HG03571 (cell line): ENCODE measurements at regions not wholly inside any gene's neighbourhood (a gene's known extent, or its start where the extent isn't known, plus 50 kb on each side); places are given as distances from the start of the nearest gene placed in this dataset.

Source experiments
- ATAC-seq: cut with Tn5 transposase; IDR thresholded peaks from one replicate; pipeline ENCODE4 v1.9.1; 2021; ENCODE audit not compliant: unreplicated experiment

DNA sequence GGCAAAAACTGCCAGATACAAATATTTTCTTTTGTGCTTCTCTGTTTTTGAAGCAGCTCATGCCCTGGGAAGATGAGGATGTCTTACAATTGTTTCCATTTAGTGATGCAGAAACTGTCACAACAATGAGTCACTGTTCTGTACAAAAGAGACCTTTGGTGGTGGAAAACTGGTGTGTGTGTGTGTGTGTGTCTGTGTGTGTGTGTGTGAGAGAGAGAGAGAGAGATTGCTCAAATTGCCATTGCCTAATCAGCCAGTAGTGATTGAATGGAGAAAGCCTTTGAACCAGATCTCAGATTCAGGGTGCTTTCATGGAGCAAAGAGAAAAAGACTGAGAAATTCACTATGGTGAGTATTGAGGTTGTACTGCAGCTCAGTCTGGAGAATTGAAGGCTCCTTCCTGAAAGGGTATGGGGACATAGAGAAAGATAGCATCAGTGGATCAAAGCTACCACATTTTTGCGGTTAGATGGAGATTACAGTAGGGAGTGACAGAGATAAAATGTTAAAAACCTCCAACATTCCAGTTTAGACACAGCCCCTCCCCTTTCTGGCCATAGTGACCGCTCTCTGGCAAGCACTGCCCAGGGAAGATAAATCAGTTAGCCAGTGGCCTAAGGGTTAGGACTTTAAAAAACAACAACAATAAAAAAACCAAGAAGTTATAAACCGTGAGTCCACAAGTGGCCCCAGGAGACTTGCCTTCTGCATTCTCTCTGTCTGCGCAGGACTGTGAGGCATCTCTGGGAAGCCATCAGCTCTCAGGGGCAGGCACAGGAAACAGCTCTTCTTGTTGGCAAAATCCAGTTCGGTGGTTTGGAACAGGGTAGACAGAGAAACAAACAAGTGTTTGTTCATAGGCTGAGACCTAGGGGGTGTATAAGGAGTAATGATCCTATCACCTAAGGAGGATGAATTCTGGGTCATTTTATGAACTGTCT is 406.5 kb downstream of the DUSP10 start:
- no peak for ATAC-seq

DNA sequence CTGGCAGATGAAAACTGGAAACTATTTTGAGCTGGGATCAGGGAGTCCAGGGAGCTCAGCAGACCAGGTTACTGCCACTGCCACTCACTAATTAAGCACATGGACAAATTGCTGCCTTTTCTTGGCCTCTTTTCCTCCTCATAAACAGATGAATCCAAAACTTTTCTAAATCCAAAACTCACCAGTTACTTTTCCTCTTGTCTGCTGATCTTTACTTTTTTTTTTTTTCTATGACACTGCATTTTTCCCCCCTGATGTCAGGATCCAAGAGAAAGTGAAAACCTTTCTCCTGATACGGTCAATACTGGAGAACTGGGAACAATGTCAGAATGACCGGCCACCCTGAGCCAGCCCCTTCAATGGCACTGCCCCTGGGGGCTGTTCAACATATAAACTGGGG is 405.8 kb downstream of the DUSP10 start:
- ATAC-seq, result no peak

DNA sequence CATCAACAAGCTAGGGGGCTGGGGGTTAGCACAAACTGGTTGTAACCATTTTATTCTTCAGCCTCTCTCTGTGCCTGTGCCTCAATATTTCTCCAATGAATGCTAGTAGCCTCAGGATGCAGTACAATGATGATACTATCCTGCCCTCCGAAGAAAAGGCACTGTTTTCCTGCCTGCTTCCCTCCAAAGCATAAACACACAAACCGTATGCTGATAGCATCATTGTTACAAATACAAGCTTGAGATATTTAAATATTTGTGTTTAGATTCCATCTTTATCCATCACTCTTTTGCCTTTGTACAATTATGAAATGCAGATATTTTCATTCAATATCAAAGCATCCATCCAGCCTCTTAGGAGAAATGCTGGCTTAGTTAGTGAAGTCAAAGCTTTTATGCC is 404.8 kb downstream of the DUSP10 start:
- no peak for ATAC-seq

DNA sequence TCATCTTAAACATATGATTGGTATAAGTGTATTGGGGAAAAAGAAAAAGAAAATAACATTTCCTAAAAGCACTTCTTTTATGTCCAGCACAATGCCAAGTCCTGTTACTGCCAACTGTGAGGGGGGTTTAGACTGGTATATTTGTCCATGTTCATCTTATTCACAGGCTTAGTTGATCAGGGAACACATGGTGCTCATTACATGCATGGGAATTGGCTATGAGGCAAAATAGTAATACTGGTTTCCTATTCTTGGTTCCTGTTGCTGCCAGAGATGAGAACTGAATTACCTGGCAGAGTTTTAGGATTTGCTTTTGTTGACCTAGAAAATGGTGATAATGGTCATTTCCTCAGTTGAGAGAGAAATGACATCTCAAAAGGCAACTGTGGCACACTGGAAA is 398.8 kb downstream of the DUSP10 start:
- ATAC-seq, result no peak

DNA sequence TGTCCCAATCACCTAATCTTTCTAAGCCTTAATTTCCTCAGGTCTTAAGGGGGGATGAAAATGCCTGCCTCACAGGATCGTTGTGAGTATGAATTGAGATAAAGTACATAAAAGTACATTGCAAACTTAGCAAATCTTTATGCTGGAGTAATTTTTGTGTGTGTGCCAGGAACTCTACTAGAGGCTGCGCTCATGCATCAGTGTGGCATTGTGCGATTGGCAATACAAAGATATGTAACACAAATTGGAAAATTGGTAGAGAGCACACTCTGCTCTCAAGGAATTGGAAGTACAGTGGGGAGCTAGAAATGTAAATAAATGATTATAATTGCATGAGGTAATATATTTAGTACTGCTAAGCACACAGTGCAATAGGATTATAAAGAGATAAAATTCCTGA is 398.3 kb downstream of the DUSP10 start:
- no peak for ATAC-seq

DNA sequence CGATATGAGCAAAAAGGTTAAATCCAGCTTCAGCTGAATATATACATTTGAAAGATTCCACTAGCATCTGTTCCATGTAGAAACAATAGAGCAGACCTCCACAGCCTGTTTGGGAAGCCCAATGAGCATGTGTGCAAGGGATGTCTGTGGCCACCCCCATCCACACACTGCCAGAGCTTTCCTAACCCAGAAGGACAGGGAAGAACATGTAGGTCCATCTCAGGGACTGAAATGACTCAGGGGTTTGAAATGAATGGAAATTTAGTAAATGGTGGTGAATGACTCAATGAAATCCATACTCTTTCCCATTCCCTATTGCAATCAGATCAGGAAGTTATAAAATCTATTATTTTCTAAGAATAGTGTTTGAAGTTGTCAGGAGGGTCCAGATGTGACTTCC is 397.2 kb downstream of the DUSP10 start:
- no peak for ATAC-seq

DNA sequence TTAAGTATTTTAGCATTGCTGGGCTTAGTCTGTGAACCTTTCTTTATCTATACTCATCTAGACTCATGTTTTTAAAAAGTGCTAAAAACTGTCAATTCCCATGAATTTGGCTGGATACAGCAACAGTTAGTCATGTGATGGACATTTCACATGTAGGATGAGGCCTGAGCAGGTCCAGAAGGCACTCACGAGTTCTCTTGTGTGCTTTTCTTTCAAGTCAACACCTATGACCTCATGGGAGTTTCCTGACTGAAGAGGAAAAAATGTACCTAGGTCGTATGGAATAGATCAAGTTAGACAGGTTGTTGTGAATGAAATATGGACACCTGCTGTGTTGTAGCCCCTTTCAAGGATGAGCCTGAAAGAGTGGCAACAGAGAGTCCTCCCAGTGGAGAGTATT is 394.2 kb downstream of the DUSP10 start:
- no peak for ATAC-seq

DNA sequence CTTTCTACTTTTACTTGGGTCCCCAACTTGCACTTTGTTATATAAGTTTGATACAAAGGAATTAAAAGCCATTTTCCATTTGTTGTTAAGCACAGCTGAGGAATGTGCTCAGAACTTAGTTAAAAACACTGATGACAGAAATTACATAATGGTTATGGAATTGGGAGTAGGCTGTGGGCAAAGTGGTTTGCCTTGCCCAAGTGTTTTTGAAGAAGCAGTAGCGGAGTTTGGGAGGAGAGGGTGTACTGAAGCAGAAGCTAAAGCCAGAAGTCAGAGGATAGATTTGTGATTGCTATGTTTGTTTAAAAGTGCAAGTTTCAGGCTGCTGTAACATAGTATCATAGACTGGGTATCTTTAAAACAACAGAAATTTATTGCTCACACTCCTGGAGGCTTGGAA is 391.8 kb downstream of the DUSP10 start:
- no peak for ATAC-seq

DNA sequence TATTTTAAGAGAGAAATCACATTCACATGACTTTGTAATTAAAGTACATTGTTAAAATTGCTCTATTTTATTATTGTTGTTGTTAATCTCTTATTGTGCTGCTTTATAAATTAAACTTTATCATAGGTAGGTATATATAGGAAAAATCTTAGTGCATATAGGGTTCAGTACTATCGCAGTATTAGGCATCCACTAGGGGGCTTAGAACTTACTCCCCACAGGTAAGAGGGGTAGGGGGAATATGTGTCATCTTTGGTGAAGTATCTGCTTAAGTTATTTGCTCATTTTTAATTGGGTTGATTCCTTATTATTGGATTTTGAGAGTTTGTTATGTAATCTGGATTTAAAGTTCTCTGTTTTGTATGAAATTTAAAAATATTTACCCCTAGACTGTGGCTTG is 385.2 kb downstream of the DUSP10 start:
- no peak for ATAC-seq

DNA sequence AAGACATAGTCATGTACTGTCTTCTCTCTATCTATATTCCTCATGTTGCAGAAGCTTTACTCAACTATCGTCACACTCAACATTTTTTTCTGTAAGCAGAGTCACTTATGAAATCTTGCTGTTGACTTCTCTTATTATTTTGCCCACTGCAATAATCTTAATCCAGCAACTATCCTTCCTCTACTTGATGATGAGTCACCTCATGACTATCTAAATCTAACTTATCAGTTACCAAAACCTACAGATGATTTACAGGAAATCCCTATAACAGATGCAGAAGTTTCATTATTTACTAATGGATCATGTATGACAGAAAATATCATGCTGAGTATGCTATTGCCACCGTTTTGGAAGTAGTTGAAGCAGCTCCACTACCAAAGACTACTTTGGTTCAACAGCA is 378.9 kb downstream of the DUSP10 start:
- ATAC-seq, result no peak

DNA sequence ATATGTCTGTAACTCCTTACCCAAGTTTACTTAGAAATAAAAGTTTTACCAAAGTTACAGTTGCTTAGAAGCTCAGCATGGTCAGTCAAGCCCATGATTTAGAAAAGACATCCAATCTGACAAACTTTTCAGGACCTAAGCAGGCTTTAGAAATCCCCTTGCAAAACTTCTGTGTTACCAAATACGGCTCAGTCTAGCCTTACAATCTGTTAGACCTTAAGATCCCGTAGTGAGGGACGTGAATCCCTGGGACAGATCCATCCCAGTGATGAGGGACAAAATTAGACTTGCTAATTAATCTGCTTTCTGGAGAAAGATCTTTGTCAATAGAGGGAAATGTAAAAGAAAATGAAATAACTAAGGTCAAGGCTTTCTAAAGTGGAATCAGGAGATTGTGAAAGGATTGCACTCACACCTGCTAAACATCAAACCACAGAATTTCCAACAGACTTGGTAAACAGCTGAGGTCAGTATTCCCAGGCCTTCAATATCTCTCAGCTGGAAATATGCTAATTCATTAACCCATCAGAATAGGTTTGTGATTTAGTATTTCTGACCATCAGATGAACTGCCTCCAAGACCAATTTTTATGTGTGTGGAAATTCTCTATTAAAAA is 375.3 kb downstream of the DUSP10 start:
- no peak for ATAC-seq

DNA sequence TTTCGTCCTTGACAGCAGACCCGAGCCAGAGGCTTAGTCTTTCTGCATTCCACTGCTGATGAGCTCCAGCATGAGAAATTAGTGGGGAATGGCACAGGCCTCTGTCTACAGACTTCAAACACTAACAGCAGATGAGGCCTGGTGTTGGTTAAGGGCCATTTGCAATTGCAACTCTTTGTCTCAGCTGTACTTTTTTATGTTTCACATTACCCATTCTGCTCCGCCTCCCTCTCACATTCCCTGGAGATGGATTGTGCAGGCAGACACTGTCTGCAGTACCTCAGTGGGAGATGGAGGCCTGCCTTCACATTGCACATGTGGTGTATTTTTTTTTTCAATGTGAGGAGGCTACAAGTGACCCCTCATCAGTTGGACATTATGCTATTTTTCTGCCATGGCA is 370.2 kb downstream of the DUSP10 start:
- no peak for ATAC-seq

DNA sequence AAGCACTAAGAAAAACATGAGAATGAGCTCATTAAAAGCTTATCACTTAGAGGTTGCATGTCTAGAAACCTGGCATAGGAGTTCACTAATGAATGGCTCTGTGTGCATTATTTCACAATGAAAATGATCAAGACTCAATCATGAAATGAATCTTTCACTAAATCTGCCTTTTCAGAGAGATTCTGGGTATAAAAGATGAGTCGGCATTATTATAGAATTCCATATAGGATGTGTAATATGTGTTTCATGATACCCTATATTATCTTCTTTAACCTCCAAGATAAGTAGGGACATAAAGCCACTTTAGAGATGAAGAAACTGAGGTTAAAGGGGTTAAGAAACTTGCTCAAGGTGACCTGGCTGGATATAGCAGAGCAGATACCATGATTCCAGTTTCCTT is 368.1 kb downstream of the DUSP10 start:
- no peak for ATAC-seq

DNA sequence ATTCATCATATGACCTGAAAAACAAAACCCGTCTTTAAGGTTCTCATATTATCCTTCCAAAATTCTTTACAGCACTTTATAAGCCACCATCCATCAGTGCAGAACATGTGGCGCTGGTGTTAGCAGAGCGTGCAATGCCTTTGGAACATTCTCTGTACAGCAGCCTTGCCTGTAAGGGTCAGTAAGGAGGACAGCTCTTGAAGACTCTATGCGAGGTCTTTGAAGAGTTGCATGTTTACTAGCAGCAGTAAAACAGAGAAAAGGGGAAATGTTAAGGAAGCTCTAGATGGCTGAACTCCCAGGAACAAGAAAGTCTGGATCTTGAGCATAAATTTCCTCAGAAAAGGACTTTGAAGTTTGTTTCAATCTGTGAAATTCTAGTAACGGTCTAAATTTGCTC is 365.6 kb downstream of the DUSP10 start:
- ATAC-seq, result no peak

DNA sequence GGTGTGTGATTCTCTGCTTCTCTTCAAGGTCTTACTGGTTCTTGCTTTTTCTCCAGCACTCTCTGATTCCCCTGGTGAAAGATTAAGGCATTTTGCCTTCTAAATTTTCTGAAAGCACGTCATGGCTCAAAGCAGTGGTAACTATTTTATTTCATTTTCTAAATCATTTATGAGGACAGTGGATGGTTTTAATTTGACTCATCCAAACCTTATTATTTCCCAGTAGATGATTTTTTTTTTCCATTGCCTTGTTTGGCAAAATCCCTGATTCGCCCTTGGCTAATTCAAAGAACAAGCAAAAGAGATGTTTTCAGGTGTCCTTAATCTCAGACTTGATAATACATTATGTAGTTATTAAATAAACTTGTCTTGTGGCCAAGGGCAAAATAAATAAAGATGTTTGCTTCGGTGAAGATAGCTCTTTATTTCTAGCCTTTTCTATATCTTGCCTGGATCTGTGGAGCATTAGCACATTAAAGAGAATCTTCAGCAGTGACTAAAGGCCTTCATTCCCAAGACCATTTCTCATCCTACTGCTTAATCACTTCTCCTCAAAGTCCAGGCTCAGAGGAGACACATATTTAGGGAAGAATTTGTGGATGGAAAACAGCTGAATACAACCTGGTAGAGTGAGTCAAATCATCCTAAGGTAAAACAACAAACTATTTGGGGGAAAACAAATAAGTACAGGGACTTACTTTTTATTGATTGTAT is 359.8 kb downstream of the DUSP10 start:
- no peak for ATAC-seq

DNA sequence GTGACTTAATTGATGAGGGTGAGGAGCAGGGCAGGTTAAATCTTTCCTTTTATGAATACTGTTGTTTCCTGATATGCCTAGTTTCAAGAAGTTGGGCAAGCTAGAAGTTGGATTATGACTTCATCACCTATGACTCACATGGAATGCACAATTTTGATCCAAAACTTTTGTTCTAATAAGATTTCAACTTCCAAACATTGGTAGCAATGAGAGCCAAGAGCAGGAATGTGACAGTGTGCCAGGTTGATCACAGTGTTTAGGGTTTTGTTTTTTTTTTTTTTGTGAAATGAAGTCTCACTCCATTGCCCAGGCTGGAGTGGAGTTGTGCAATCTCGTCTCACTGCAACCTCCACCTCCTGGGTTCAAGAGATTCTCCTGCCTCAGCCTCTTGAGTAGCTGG is 349.4 kb downstream of the DUSP10 start:
- no peak for ATAC-seq

DNA sequence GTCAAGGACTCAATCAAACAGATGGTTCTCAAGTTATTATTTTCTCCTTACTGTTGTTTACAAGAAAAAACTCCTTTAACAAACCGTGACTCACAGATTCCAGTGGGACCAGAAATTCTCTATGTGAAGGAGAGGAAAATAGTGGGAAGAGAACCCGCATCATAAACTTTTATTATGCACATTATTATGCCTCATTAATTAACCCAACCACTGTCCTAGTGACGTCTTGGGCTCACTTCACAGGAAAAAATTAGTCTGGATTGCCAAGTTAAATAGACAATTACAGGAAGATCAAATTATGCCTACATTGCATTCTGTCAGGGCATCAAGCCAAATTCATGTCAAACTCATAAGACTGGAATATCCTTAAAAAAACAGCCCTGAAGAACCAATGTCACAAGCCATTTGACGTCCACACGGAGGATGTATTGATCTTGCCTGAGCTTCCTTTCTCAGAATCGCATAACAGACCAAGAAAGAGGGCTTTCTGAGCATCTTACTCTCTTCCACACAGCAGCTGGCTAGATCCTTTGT is 347.8 kb downstream of the DUSP10 start:
- ATAC-seq, result no peak

DNA sequence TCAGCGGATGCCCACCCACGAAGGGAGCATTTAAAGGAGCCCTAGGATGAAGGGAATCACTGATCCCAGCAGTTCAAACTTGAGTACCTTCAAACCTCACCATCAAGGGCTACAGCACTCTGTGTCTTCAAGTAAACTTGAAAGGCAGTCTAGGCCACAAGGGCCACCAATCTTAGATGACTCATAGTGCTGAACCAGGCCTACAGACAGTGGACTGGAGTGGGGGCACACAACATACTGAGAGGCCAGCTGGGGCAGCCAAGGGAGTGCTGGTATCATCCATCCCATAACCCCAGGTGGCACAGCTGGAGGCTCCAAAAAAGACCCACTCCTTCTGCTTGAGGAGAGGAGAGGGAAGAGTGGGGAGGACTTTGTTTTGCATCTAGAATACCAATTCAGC is 345.4 kb downstream of the DUSP10 start:
- ATAC-seq, result no peak

DNA sequence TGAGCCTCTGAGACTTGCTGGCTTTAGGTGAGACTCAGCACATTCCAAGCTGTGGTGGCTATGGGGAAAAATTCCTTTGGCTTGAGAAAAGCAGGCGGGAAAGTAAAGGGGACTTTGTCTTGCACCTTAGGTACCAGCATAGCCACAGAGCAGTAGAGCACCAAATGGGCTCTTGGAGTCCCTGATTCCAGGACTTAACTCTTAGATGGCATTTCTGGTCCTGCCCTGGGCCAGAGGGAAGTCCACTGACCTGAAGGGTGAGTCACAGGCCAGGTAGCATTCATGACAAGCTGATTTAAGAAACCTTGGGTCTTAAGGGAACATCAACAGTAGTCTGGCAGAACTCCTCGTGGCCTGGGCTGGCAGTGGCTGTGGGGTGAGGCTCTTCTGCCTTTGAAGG is 344.7 kb downstream of the DUSP10 start:
- no peak for ATAC-seq

DNA sequence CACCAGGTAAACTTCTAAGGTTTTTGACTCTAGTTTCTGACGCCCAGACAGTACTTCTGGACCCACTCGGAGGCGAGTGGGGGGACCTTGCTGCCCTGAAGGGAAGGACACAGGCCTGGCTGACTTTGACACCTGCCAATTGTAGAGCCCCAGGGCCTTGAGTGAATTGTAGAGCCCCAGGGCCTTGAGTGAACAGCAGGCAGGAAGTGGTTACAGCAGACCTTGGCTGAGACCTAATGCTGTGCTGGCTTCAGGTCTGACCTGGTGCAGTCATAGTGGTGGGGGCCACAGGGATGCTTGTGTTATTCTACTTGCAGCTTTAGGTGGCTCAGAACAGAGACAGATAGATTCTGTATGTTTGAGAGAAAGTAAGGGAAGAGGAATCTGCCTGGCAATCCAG is 344.3 kb downstream of the DUSP10 start:
- ATAC-seq, result no peak

DNA sequence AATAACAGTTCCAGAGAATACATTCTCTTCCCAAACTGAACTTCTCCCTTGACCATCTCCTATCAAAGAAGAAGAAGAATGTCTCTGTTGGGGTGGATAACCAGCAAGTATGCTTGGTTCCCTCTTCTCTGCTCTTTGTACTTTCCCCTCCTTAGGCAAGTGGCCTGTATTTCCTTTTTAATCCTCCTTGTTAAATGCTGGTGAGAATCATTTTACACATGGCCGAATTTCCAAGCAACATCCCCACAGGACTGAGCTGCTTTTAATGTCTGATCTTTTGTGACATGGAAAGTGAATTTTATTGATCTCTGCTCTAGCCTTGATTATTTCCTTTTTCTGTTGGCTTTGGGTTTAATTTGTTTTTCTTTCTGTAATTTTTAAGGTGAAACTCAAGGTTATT is 336.7 kb downstream of the DUSP10 start:
- ATAC-seq, result no peak
